ENCODE measurements at regions not wholly inside any gene's neighbourhood (a gene's known extent, or its start where the extent isn't known, plus 50 kb on each side); places are given as distances from the start of the nearest gene placed in this dataset.

DNA sequence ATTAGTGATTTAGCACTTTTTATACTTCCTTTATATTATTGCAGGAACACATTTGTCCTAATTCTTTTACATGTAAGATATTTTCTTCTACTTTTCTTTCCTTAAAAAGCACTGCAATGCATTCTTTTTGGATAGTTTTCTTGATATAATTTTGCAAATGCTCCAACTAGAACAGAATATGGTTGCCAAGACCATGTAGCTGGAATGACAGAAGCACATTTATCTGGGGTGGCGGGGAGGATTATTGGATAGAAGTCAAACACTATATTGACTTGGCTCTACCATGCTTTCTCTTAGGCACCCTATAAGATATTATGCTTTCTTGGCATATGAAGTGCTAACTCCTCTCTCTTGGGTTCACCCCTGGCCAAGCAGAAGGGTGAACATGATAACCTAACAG lies 983.5 kb downstream of the FAT4 start:
- DNase-seq (ENCODE audit: low spot score) (no peak), ATAC-seq (no peak)
- peaks cover 7% of the 10 kb centered on the region for H3K36me3 Mint-ChIP-seq
- no peaks in the 10 kb centered on the region for H3K4me1 Mint-ChIP-seq (ENCODE audit: low read depth in 2 of 2)
- peaks cover 19% of the 10 kb centered on the region for H3K9me3 Mint-ChIP-seq
- H3K27me3 Mint-ChIP-seq, result no peaks in the 10 kb centered on the region
- H3K27ac Mint-ChIP-seq, result no peak overlapping the region
- H3K4me3 Mint-ChIP-seq, result no peak overlapping the region

DNA sequence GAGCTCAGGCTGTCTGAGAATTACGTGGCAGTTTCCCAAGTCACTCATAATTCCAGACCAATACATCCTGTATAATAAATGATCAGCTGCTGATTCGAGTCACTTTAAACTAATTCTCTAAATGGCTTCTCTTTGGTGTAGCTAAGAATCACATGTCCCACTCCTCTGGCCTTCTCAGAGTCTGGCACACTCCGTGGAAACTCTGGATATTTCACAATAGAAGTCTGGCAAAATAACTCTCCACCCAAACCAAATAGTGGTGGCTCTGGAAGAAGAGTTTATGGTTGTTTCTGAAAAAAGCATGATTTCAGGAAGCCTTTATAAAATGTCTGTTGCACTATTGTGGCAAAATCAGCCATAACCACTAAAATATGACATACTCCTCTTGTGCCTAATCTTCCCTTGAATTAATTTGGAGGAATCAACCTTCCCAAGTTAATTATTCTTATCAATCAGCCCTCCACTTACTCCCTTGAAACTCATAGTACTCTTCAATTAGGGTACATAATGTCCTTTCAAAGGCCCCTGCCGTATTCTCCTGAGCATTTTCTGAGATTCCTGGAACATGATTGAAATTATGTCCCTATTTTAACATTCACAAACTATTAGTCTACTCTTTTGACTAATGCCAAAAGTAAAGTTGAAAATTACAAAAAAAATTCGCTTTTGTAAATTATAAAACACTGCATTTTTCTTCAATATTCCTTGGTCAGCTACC lies 991.6 kb downstream of the FAT4 start:
- DNase-seq (ENCODE audit: low spot score) (no peak), ATAC-seq (no peak)
- Mint-ChIP-seq H3K27me3 (no peaks in the 10 kb centered on the region), H3K4me3 (no peak overlapping the region), H3K36me3 (peaks cover 5% of the 10 kb centered on the region), H3K9me3 (peaks cover 20% of the 10 kb centered on the region), H3K27ac (no peak overlapping the region), H3K4me1 (ENCODE audit: low read depth in 2 of 2) (no peaks in the 10 kb centered on the region)

- Mint-ChIP-seq H3K4me3 (no peak overlapping the region), H3K9me3 (no peaks in the 10 kb centered on the region), H3K4me1 (ENCODE audit: low read depth in 2 of 2) (no peaks in the 10 kb centered on the region), H3K27me3 (no peaks in the 10 kb centered on the region), H3K27ac (no peak overlapping the region), H3K36me3 (no peaks in the 10 kb centered on the region)
- ATAC-seq (no peak), DNase-seq (ENCODE audit: low spot score) (no peak)
Measured at GRCh38 chr4:126318376-126318775, 1003.6 kb downstream of the FAT4 start.

GRCh38 chr4:126328914-126329313 lies 1014.2 kb downstream of the FAT4 start:
- H3K27me3 Mint-ChIP-seq, result no peaks in the 10 kb centered on the region
- H3K27ac Mint-ChIP-seq, result no peak overlapping the region
- H3K4me1 Mint-ChIP-seq (ENCODE audit: low read depth in 2 of 2), result no peaks in the 10 kb centered on the region
- no peak for ATAC-seq
- no peak overlapping the region for H3K4me3 Mint-ChIP-seq
- peaks cover 6% of the 10 kb centered on the region for H3K9me3 Mint-ChIP-seq
- DNase-seq (ENCODE audit: low spot score), result no peak
- no peaks in the 10 kb centered on the region for H3K36me3 Mint-ChIP-seq

- DNase-seq (ENCODE audit: low spot score) (no peak), ATAC-seq (no peak)
- Mint-ChIP-seq H3K27me3 (no peaks in the 10 kb centered on the region), H3K36me3 (no peaks in the 10 kb centered on the region), H3K4me1 (ENCODE audit: low read depth in 2 of 2) (no peaks in the 10 kb centered on the region), H3K4me3 (no peak overlapping the region), H3K27ac (no peak overlapping the region), H3K9me3 (peaks cover 25% of the 10 kb centered on the region)
Measured at GRCh38 chr4:126338548-126338947, 1023.8 kb downstream of the FAT4 start.

DNA sequence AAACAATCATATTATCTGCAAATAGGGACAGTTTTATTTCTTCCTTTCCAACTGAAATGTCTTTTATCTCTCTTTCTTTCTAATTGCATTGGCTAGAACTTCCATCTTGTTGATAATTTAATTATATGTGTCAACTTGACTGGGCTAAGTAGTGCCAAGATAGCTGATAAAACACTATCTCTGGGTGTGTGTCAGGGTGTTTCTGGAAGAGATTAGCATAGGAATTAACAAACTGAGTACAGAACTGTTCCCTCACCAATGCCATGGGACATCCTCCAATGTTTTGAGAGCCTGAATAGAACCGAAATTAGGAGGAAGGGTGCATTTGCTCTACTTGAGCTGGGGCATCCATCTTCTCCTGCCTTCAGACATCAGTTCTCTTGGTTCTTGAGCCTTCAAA lies 1027.2 kb downstream of the FAT4 start:
- DNase-seq (ENCODE audit: low spot score) (no peak), ATAC-seq (no peak)
- Mint-ChIP-seq H3K4me3 (no peak overlapping the region), H3K36me3 (no peaks in the 10 kb centered on the region), H3K27ac (no peak overlapping the region), H3K27me3 (no peaks in the 10 kb centered on the region), H3K9me3 (peaks cover 5% of the 10 kb centered on the region), H3K4me1 (ENCODE audit: low read depth in 2 of 2) (no peaks in the 10 kb centered on the region)

GRCh38 chr4:126344472-126344871 lies 1029.7 kb downstream of the FAT4 start:
- H3K9me3 Mint-ChIP-seq, result no peaks in the 10 kb centered on the region
- no peak overlapping the region for H3K4me3 Mint-ChIP-seq
- no peak for DNase-seq (ENCODE audit: low spot score)
- H3K27ac Mint-ChIP-seq, result no peak overlapping the region
- H3K27me3 Mint-ChIP-seq, result no peaks in the 10 kb centered on the region
- ATAC-seq, result no peak
- H3K36me3 Mint-ChIP-seq, result no peaks in the 10 kb centered on the region
- no peaks in the 10 kb centered on the region for H3K4me1 Mint-ChIP-seq (ENCODE audit: low read depth in 2 of 2)

DNA sequence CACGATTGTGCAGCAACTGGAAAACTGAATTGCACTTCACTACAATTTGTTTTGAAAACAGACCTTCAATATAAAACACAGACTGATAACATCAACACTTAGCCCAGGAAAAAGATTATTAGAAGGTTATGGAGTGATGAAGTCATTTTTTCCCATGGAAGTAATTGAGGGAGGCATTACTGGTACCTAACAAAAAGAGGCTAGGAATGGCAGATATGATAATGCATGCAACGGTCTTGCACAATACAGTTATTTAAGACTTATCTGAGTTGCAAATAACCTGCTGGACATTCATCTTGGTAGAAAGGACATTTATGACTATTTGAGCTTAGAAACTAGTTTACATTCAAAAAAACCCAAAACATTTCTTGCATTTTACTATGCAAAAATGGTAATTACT lies 1031.9 kb downstream of the FAT4 start:
- Mint-ChIP-seq H3K36me3 (no peaks in the 10 kb centered on the region), H3K4me1 (ENCODE audit: low read depth in 2 of 2) (no peaks in the 10 kb centered on the region), H3K4me3 (no peak overlapping the region), H3K27ac (no peak overlapping the region), H3K9me3 (peaks cover 5% of the 10 kb centered on the region), H3K27me3 (no peaks in the 10 kb centered on the region)
- DNase-seq (ENCODE audit: low spot score), result no peak
- ATAC-seq, result no peak

GRCh38 chr4:126354784-126355183 lies 1040.0 kb downstream of the FAT4 start:
- Mint-ChIP-seq H3K4me3 (no peak overlapping the region), H3K36me3 (no peaks in the 10 kb centered on the region), H3K9me3 (peaks cover 6% of the 10 kb centered on the region), H3K4me1 (ENCODE audit: low read depth in 2 of 2) (no peaks in the 10 kb centered on the region), H3K27ac (no peak overlapping the region), H3K27me3 (no peaks in the 10 kb centered on the region)
- ATAC-seq (no peak), DNase-seq (ENCODE audit: low spot score) (no peak)

- Mint-ChIP-seq H3K4me3 (no peak overlapping the region), H3K36me3 (no peaks in the 10 kb centered on the region), H3K27ac (no peak overlapping the region), H3K27me3 (no peaks in the 10 kb centered on the region), H3K4me1 (ENCODE audit: low read depth in 2 of 2) (no peaks in the 10 kb centered on the region), H3K9me3 (peaks cover 3% of the 10 kb centered on the region)
- ATAC-seq, result no peak
- no peak for DNase-seq (ENCODE audit: low spot score)
Measured at GRCh38 chr4:126358041-126358440, 1043.3 kb downstream of the FAT4 start.

DNA sequence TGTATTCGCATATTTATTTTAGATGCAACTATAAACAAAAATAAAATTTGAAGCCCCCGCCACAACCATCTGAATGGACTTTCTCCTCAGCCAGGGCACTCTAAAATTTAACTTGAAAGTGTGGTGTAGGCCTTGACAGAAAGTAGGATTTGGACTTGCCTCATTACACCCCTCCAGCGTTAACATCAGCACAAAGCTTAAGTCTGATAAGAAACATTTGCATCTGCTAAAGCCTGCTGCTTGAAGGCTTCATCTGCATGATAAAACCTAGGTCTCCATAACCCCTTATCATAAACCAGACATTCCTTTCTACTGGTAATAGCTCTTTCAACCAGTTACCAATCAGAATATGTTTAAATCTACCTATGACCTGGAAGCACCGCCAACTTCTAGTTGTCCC lies 1046.5 kb downstream of the FAT4 start:
- no peaks in the 10 kb centered on the region for H3K4me1 Mint-ChIP-seq (ENCODE audit: low read depth in 2 of 2)
- H3K9me3 Mint-ChIP-seq, result no peaks in the 10 kb centered on the region
- H3K27me3 Mint-ChIP-seq, result no peaks in the 10 kb centered on the region
- ATAC-seq, result no peak
- no peak for DNase-seq (ENCODE audit: low spot score)
- H3K4me3 Mint-ChIP-seq, result no peak overlapping the region
- H3K36me3 Mint-ChIP-seq, result no peaks in the 10 kb centered on the region
- no peak overlapping the region for H3K27ac Mint-ChIP-seq

DNA sequence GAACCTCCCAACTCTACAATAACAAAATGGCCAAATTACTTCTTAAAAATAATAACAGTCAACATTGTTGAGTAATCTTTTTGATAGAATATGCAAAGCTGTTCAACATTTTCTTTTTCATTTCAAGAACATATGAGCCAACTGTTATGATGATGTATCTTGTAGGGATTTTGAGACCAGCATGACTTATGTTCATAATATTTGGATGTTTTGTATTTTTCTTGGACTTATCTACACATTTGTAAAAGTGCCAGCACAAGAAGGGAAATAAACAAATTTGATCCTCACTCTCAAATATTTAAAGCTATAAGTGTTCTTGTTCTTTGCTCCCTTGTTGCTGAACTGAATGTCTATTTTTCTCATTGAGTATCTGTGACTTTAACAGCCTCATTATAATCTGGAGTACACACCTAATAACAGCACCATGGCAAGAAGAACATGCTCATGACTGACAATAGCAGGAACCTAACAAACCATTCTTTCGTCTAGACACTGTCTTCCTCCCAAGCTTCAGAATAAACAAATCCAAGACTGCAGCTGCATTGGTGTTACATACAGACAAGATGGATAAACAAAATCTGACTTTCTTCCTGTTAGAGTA lies 1049.7 kb downstream of the FAT4 start:
- ATAC-seq (no peak), DNase-seq (ENCODE audit: low spot score) (no peak)
- H3K27me3 Mint-ChIP-seq, result no peaks in the 10 kb centered on the region
- H3K4me3 Mint-ChIP-seq, result no peak overlapping the region
- no peak overlapping the region for H3K27ac Mint-ChIP-seq
- peaks cover 4% of the 10 kb centered on the region for H3K9me3 Mint-ChIP-seq
- no peaks in the 10 kb centered on the region for H3K4me1 Mint-ChIP-seq (ENCODE audit: low read depth in 2 of 2)
- H3K36me3 Mint-ChIP-seq, result no peaks in the 10 kb centered on the region

DNA sequence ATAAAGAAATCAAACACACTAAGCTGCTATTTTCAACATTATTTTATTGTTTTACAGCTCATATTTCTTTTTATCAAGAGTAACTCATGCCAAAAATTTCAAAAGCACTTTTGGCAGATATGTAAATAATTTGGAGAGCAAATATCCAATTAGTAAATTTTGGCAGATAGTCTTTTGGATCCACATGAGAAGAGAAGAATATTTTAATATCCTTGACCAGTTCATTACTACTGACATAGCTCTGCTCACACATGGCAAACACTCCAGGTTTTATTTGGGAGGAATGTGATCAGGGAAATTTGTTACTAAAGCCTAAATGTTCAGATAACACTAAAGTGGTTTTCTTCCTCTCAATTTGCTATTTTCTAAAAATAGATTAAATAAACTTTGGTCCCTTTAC lies 1054.3 kb downstream of the FAT4 start:
- Mint-ChIP-seq H3K4me1 (ENCODE audit: low read depth in 2 of 2) (no peaks in the 10 kb centered on the region), H3K9me3 (peaks cover 11% of the 10 kb centered on the region), H3K27me3 (no peaks in the 10 kb centered on the region), H3K27ac (no peak overlapping the region), H3K36me3 (no peaks in the 10 kb centered on the region), H3K4me3 (no peak overlapping the region)
- ATAC-seq (no peak), DNase-seq (ENCODE audit: low spot score) (no peak)

- Mint-ChIP-seq H3K4me1 (ENCODE audit: low read depth in 2 of 2) (no peaks in the 10 kb centered on the region), H3K27ac (no peak overlapping the region), H3K4me3 (no peak overlapping the region), H3K36me3 (no peaks in the 10 kb centered on the region), H3K9me3 (peaks cover 10% of the 10 kb centered on the region), H3K27me3 (no peaks in the 10 kb centered on the region)
- no peak for DNase-seq (ENCODE audit: low spot score)
- ATAC-seq, result no peak
Measured at GRCh38 chr4:126372634-126373033, 1057.9 kb downstream of the FAT4 start.

Data from natural killer cell treated with Interleukin-12 subunit alpha and Interleukin-12 subunit beta and Interleukin-15 and Interleukin-18, amount 100 ng/mL, for 72 hours (primary cell).